Spinal cord (tissue), 9 donors: ENCODE measurements at regions not wholly inside any gene's neighbourhood (a gene's known extent, or its start where the extent isn't known, plus 50 kb on each side); places are given as distances from the start of the nearest gene placed in this dataset.
A peak's percentile ranks its signal among the peaks of the same experiment; 100 is the strongest.

Source experiments
- DNase-seq, 6 donors: peaks; one replicate each; pipeline versions ENCODE4 v3.0.0 to v3.0.0-alpha.2; 2013 to 2015; ENCODE audit warnings: low spot score in 6 of 6, low read depth in 4 of 6
- H3K27ac ChIP-seq: one replicate; pipeline ENCODE4 v1.5.1; 2013; ENCODE audit warnings: low read depth, low read length, control low read depth
- H3K27me3 ChIP-seq: one replicate; pipeline ENCODE4 v1.6.1; 2013; ENCODE audit warnings: low read length; ENCODE audit not compliant: control insufficient read depth, insufficient read depth
- H3K36me3 ChIP-seq: one replicate; pipeline ENCODE4 v1.6.1; 2013; ENCODE audit warnings: low read length; ENCODE audit not compliant: control insufficient read depth, insufficient read depth
- H3K4me1 ChIP-seq: one replicate; pipeline ENCODE4 v1.6.1; 2013; ENCODE audit warnings: low read length; ENCODE audit not compliant: control insufficient read depth, insufficient read depth
- H3K4me3 ChIP-seq: one replicate; pipeline ENCODE4 v1.5.1; 2013; ENCODE audit warnings: low read depth, low read length, control low read depth
- H3K9me3 ChIP-seq: one replicate; pipeline ENCODE4 v1.6.1; 2013; ENCODE audit warnings: low read length; ENCODE audit not compliant: control insufficient read depth, insufficient read depth
- WGBS: methylation state at CpG from one replicate; pipeline ENCODE4 v1.1.5; 2013; ENCODE audit warnings: missing lambda C conversion rate; ENCODE audit not compliant: insufficient coverage; 5-methylcytosine and 5-hydroxymethylcytosine counted together
- donor health status: healthy.

GRCh38 chr16:64778777-64779176 lies 343.1 kb downstream of the CDH11 start:
- Histone ChIP-seq H3K27ac (no peak overlapping the region), H3K9me3 (no peaks in the 10 kb centered on the region), H3K27me3 (no peaks in the 10 kb centered on the region), H3K4me1 (no peaks in the 10 kb centered on the region), H3K4me3 (no peak overlapping the region), H3K36me3 (no peaks in the 10 kb centered on the region)
- no CpG with 5 or more reads among the region's 1 CpG for WGBS
- no peak for DNase-seq

DNA sequence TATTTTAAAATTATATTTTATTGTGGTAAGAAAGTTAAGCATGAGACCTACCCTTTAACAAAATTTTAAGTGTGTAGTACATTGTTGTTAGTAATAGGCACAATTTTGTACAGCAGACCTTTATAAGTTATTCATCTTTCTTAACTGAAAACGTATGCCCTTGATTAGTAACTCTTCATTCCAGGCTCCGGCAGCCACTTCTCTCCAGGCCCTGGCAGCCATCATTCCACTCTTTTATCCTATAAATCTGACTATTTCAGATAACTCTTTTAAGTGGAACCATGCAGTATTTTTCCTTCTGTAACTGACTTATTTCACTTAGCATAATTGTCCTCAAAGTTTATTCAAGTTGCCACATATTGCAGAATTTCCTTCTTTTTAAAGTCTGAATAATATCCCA lies 348.2 kb downstream of the CDH11 start:
- no peaks in the 10 kb centered on the region for H3K36me3 ChIP-seq
- H3K27me3 ChIP-seq, result no peaks in the 10 kb centered on the region
- no peaks in the 10 kb centered on the region for H3K4me1 ChIP-seq
- no peak overlapping the region for H3K4me3 ChIP-seq
- H3K27ac ChIP-seq, result no peak overlapping the region
- 78% methylated on average over 1 of the region's 2 CpGs for WGBS
- DNase-seq, result no peak
- no peaks in the 10 kb centered on the region for H3K9me3 ChIP-seq

- H3K27me3 ChIP-seq, result no peaks in the 10 kb centered on the region
- DNase-seq, result no peak
- no peaks in the 10 kb centered on the region for H3K9me3 ChIP-seq
- no peaks in the 10 kb centered on the region for H3K4me1 ChIP-seq
- WGBS, result no CpG with 5 or more reads among the region's 3 CpGs
- no peak overlapping the region for H3K27ac ChIP-seq
- no peak overlapping the region for H3K4me3 ChIP-seq
- no peaks in the 10 kb centered on the region for H3K36me3 ChIP-seq
Measured at GRCh38 chr16:64773184-64773583, 348.7 kb downstream of the CDH11 start.

GRCh38 chr16:64771273-64771672 lies 350.6 kb downstream of the CDH11 start:
- no peaks in the 10 kb centered on the region for H3K27me3 ChIP-seq
- 93% methylated on average over 11 of the region's 13 CpGs for WGBS
- H3K9me3 ChIP-seq, result no peaks in the 10 kb centered on the region
- DNase-seq, result no peak
- no peaks in the 10 kb centered on the region for H3K4me1 ChIP-seq
- H3K4me3 ChIP-seq, result no peak overlapping the region
- no peaks in the 10 kb centered on the region for H3K36me3 ChIP-seq
- H3K27ac ChIP-seq, result no peak overlapping the region

GRCh38 chr16:64762211-64762610 lies 359.7 kb downstream of the CDH11 start:
- H3K36me3 ChIP-seq, result no peaks in the 10 kb centered on the region
- no peaks in the 10 kb centered on the region for H3K9me3 ChIP-seq
- H3K4me1 ChIP-seq, result no peaks in the 10 kb centered on the region
- peak in 1 of 6 donors; percentile 77 for DNase-seq
- H3K4me3 ChIP-seq, result no peak overlapping the region
- H3K27ac ChIP-seq, result no peak overlapping the region
- no peaks in the 10 kb centered on the region for H3K27me3 ChIP-seq
- no CpG with 5 or more reads among the region's 2 CpGs for WGBS

DNA sequence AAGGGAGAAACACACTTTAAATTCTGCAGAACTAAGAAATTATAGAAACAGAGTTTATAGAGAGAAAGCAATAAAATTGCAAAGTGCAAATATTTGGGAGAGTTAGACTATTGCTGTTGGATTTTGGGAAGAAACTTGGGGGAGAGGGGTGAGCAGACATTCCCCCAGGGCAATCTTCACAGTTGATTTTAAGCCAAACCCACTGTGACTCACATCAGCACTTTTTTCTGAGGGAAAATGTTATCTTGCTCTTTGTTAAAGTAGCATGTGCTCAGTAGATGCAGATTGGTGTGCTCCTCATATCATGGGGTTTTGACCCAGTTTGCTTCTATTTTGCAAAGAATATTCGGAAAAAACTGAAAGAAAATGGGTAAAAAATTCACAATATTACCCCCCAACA lies 367.6 kb downstream of the CDH11 start:
- Histone ChIP-seq H3K27ac (no peak overlapping the region), H3K36me3 (no peaks in the 10 kb centered on the region), H3K4me1 (no peaks in the 10 kb centered on the region), H3K9me3 (no peaks in the 10 kb centered on the region), H3K27me3 (no peaks in the 10 kb centered on the region), H3K4me3 (no peak overlapping the region)
- DNase-seq, result no peak
- WGBS, result no CpG with 5 or more reads among the region's 1 CpG

DNA sequence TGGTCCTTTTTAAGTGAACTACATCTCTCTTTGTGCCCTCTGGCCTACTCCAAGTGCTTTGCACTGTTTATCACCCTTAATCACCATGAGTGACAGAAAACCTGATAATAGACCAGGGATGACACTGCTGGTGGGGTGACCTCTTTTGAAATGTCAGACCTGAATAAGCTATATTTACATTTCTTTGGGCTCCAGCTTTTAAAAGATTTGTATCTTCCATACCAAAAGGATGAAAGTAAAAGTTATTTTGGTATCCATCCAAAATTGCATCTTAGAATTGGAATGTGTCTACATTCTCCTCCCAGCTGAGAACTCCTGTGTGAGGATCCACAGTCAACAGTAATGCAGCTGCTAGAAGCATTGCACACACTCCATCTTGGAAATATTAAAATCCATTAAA lies 370.0 kb downstream of the CDH11 start:
- H3K4me1 ChIP-seq, result no peaks in the 10 kb centered on the region
- H3K27me3 ChIP-seq, result no peaks in the 10 kb centered on the region
- H3K4me3 ChIP-seq, result no peak overlapping the region
- no peak overlapping the region for H3K27ac ChIP-seq
- no peaks in the 10 kb centered on the region for H3K9me3 ChIP-seq
- H3K36me3 ChIP-seq, result no peaks in the 10 kb centered on the region
- peak in 1 of 6 donors; percentile 32 for DNase-seq

DNA sequence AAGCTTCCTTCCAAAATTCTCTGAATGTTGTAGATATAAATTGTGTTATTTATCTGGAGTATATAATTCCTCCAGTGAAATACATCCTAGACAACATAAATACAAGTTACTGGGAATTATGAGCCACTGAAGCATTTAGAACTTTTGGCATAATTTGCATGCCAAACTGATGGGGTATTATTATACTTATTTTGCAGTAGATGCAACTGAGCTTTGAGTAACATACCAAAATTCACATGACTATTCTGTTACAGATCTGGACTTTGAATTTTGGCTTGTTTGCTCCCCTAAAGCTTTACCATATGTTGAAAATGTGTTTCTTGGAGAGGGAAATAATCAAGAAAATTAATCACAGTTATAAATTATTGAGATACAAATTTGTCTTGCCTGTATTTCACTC lies 372.5 kb downstream of the CDH11 start:
- H3K9me3 ChIP-seq, result no peaks in the 10 kb centered on the region
- no peaks in the 10 kb centered on the region for H3K27me3 ChIP-seq
- no peaks in the 10 kb centered on the region for H3K4me1 ChIP-seq
- no peak for DNase-seq
- H3K4me3 ChIP-seq, result no peak overlapping the region
- no peak overlapping the region for H3K27ac ChIP-seq
- no peaks in the 10 kb centered on the region for H3K36me3 ChIP-seq

- Histone ChIP-seq H3K36me3 (no peaks in the 10 kb centered on the region), H3K9me3 (no peaks in the 10 kb centered on the region), H3K27ac (no peak overlapping the region), H3K4me3 (no peak overlapping the region), H3K27me3 (no peaks in the 10 kb centered on the region), H3K4me1 (no peaks in the 10 kb centered on the region)
- 31% methylated on average over 3 of the region's 4 CpGs for WGBS
- peak in 1 of 6 donors; percentile 36 for DNase-seq
Measured at GRCh38 chr16:64745258-64745930, 376.5 kb downstream of the CDH11 start.

DNA sequence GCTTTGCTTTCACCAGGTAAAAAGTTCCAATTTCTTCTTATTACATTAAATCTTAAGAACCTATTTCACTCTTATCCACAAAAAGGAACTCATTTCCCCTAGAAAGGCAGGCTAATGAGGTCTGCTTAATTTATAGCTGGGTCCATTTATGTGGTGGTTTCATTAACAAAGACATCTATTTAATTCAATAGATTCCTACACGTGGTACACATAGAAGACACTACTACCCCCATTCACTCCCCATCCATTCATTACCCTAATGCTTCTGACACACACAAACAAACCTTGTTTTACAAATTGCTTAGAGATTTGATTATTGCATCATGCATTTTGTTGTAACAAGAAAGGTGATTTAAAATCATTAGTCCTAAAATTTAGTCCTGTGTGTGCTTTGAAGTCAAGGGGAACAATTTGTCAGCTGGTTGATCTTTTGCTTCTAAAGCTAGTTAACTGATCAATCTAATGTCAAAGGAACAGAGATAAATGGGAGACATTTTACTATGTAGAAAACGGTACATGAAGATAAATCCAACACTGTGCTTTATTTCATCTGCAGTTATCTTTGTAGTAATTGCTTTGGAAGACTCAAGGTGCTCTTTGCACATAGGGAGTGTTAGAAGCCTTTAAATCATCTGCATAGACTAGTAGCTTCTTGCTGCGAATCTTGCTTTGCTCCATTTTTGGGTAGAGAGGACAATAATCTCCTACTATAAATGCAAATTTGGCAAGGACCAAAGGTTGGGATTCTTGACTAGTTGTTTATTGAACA lies 379.2 kb downstream of the CDH11 start:
- peaks cover 5% of the 10 kb centered on the region for H3K9me3 ChIP-seq
- H3K4me3 ChIP-seq, result no peak overlapping the region
- no peak overlapping the region for H3K27ac ChIP-seq
- H3K36me3 ChIP-seq, result no peaks in the 10 kb centered on the region
- DNase-seq, result peak in 2 of 6 donors; percentile 14 to 58
- WGBS, result no CpG with 5 or more reads among the region's 3 CpGs
- H3K27me3 ChIP-seq, result no peaks in the 10 kb centered on the region
- no peaks in the 10 kb centered on the region for H3K4me1 ChIP-seq
